ENCODE measurements at regions not wholly inside any gene's neighbourhood (a gene's known extent, or its start where the extent isn't known, plus 50 kb on each side); places are given as distances from the start of the nearest gene placed in this dataset.

GRCh38 chr9:16236882-16237281, 633.6 kb downstream of the BNC2 start:
- DNase-seq (ENCODE audit: low read depth, low spot score) (no peak), ATAC-seq (no peak)
- H3K4me1 ChIP-seq (ENCODE audit: control insufficient read depth in 1 of 2, insufficient read depth in 2 of 2, low read length in 2 of 2): no peaks in the 10 kb centered on the region
- H3K9me2 ChIP-seq (ENCODE audit: insufficient read depth): no peaks in the 10 kb centered on the region
- H3K79me2 ChIP-seq (ENCODE audit: insufficient read depth, low read length): no peaks in the 10 kb centered on the region
- ChIA-PET CTCF (no interaction called here), RAD21 (ENCODE audit: low non-redundant PET in 1 of 2, low total read pairs in 2 of 2, uncharacterized antibody in 2 of 2, unreplicated experiment in 2 of 2) (no interaction called here), POLR2A (no interaction called here)
- H3K27ac ChIP-seq (ENCODE audit: low read depth, low read length): no peak overlapping the region
- no peaks in the 10 kb centered on the region for H3K36me3 ChIP-seq (ENCODE audit: control insufficient read depth in 1 of 2, insufficient read depth in 2 of 2, low read length in 2 of 2)
- no peak overlapping the region for H3K4me3 ChIP-seq (replicated peaks in 1 of 2; ENCODE audit: low read depth in 1 of 2, low read length in 2 of 2)
- H4K20me1 ChIP-seq (ENCODE audit: insufficient read depth): no peaks in the 10 kb centered on the region
- H3K9me3 ChIP-seq (ENCODE audit: control insufficient read depth in 1 of 2, insufficient read depth in 1 of 2, low read depth in 1 of 2, low read length in 2 of 2): no peaks in the 10 kb centered on the region
- no peaks in the 10 kb centered on the region for H3K27me3 ChIP-seq (ENCODE audit: insufficient read depth, low read length)
- H3K9ac ChIP-seq (ENCODE audit: low read length): no peak overlapping the region
- H2AFZ ChIP-seq (ENCODE audit: low read depth, low read length, poor library complexity, severe bottlenecking): no peak overlapping the region
- TF ChIP-seq, protein P1, sequence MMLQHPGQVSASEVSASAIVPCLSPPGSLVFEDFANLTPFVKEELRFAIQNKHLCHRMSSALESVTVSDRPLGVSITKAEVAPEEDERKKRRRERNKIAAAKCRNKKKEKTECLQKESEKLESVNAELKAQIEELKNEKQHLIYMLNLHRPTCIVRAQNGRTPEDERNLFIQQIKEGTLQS (IDR thresholded peaks at IDR 0.05): no peak
- TF ChIP-seq EZH2phosphoT487 (IDR thresholded peaks at IDR 0.05; ENCODE audit: borderline replicate concordance) (no peak), TCF7L2 (IDR thresholded peaks at IDR 0.05; ENCODE audit: borderline replicate concordance, extremely low read depth, insufficient read depth, insufficient read length) (no peak), REST (IDR thresholded peaks at IDR 0.05; ENCODE audit: low read depth) (no peak), ZFX (IDR thresholded peaks at IDR 0.05) (no peak), JUND (IDR thresholded peaks at IDR 0.05) (no peak), EGR1 (IDR thresholded peaks at IDR 0.05; ENCODE audit: low read depth) (no peak), EZH2 (IDR thresholded peaks at IDR 0.05) (no peak), CBX3 (IDR thresholded peaks at IDR 0.05; ENCODE audit: low read depth) (no peak), CEBPB (IDR thresholded peaks at IDR 0.05; ENCODE audit: low read depth) (no peak), POLR2AphosphoS5 (IDR thresholded peaks at IDR 0.05; ENCODE audit: low read depth, low read length) (no peak), ZNF274 (IDR thresholded peaks at IDR 0.05; ENCODE audit: low read depth, low read length) (no peak), RAD21 (IDR thresholded peaks at IDR 0.05; ENCODE audit: low read depth) (no peak), YY1 (IDR thresholded peaks at IDR 0.05; ENCODE audit: extremely low read depth, insufficient replicate concordance, low read depth, low read length) (no peak), SP1 (IDR thresholded peaks at IDR 0.05; ENCODE audit: low read depth) (no peak), POLR2A (IDR thresholded peaks at IDR 0.05; ENCODE audit: borderline replicate concordance, extremely low read depth, insufficient read depth, insufficient read length) (no peak), SRF (IDR thresholded peaks at IDR 0.05; ENCODE audit: low read depth) (no peak), FOSL1 (IDR thresholded peaks at IDR 0.05; ENCODE audit: low read depth) (no peak)
- TF ChIP-seq, protein P2, sequence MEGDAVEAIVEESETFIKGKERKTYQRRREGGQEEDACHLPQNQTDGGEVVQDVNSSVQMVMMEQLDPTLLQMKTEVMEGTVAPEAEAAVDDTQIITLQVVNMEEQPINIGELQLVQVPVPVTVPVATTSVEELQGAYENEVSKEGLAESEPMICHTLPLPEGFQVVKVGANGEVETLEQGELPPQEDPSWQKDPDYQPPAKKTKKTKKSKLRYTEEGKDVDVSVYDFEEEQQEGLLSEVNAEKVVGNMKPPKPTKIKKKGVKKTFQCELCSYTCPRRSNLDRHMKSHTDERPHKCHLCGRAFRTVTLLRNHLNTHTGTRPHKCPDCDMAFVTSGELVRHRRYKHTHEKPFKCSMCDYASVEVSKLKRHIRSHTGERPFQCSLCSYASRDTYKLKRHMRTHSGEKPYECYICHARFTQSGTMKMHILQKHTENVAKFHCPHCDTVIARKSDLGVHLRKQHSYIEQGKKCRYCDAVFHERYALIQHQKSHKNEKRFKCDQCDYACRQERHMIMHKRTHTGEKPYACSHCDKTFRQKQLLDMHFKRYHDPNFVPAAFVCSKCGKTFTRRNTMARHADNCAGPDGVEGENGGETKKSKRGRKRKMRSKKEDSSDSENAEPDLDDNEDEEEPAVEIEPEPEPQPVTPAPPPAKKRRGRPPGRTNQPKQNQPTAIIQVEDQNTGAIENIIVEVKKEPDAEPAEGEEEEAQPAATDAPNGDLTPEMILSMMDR (IDR thresholded peaks at IDR 0.05 in 2 of 3, conservative IDR thresholded peaks at IDR 0.05 in 1 of 3; ENCODE audit: borderline replicate concordance in 1 of 3, insufficient read depth in 1 of 3, low read depth in 2 of 3, low read length in 2 of 3): no peak
- TF ChIP-seq, protein P3, sequence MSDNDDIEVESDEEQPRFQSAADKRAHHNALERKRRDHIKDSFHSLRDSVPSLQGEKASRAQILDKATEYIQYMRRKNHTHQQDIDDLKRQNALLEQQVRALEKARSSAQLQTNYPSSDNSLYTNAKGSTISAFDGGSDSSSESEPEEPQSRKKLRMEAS (IDR thresholded peaks at IDR 0.05): no peak
- no TSS peak for BruUV-seq (replicated peaks)
- intact Hi-C loops (cut with micrococcal nuclease): no loop called here
- H3K4me2 ChIP-seq (ENCODE audit: low read length): no peak overlapping the region
